ENCODE measurements at regions not wholly inside any gene's neighbourhood (a gene's known extent, or its start where the extent isn't known, plus 50 kb on each side); places are given as distances from the start of the nearest gene placed in this dataset.

GRCh38 chr11:128260398-128260797 lies 327.0 kb downstream of the ETS1 start:
- no peak overlapping the region for H3K4me3 ChIP-seq (ENCODE audit: low read depth, low read length)
- TF ChIP-seq, protein P1, sequence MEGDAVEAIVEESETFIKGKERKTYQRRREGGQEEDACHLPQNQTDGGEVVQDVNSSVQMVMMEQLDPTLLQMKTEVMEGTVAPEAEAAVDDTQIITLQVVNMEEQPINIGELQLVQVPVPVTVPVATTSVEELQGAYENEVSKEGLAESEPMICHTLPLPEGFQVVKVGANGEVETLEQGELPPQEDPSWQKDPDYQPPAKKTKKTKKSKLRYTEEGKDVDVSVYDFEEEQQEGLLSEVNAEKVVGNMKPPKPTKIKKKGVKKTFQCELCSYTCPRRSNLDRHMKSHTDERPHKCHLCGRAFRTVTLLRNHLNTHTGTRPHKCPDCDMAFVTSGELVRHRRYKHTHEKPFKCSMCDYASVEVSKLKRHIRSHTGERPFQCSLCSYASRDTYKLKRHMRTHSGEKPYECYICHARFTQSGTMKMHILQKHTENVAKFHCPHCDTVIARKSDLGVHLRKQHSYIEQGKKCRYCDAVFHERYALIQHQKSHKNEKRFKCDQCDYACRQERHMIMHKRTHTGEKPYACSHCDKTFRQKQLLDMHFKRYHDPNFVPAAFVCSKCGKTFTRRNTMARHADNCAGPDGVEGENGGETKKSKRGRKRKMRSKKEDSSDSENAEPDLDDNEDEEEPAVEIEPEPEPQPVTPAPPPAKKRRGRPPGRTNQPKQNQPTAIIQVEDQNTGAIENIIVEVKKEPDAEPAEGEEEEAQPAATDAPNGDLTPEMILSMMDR (IDR thresholded peaks at IDR 0.05; ENCODE audit: low read depth, low read length) = no peak

- TF ChIP-seq, protein P1 (IDR thresholded peaks at IDR 0.05; ENCODE audit: low read depth, low read length) = no peak
- no peak overlapping the region for H3K4me3 ChIP-seq (ENCODE audit: low read depth, low read length)
Observed at GRCh38 chr11:128259816-128260215, 327.5 kb downstream of the ETS1 start.

GRCh38 chr11:128254941-128255340 lies 332.4 kb downstream of the ETS1 start:
- H3K4me3 ChIP-seq (ENCODE audit: low read depth, low read length) = no peak overlapping the region
- TF ChIP-seq, protein P1 (IDR thresholded peaks at IDR 0.05; ENCODE audit: low read depth, low read length) = no peak

GRCh38 chr11:128251140-128251539 lies 336.2 kb downstream of the ETS1 start:
- TF ChIP-seq, protein P1 (IDR thresholded peaks at IDR 0.05; ENCODE audit: low read depth, low read length) = no peak
- no peak overlapping the region for H3K4me3 ChIP-seq (ENCODE audit: low read depth, low read length)

DNA sequence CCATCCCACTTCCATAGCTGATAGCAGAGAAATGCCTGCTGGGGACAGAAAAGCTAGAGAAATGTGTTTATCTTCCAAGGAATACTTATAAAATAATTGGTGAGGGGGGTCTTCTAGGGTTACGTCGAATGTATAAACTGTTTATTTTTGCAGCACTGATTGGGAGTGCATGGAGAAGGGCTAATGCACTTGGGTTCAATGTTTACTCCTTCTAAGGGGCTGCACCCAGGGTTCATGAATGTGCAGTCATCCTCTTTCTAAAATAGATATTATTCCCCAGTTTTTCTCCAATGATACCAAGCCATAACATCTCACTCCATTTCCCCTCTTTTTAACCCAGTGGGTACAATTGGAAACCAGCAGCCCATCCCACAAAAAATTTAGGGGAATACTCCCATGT lies 336.9 kb downstream of the ETS1 start:
- H3K4me3 ChIP-seq (ENCODE audit: low read depth, low read length) = no peak overlapping the region
- TF ChIP-seq, protein P1 (IDR thresholded peaks at IDR 0.05; ENCODE audit: low read depth, low read length) = no peak

- TF ChIP-seq, protein P1 (IDR thresholded peaks at IDR 0.05; ENCODE audit: low read depth, low read length) = no peak
- no peak overlapping the region for H3K4me3 ChIP-seq (ENCODE audit: low read depth, low read length)
Observed at GRCh38 chr11:128246810-128247594, 340.4 kb downstream of the ETS1 start.

- H3K4me3 ChIP-seq (ENCODE audit: low read depth, low read length) = no peak overlapping the region
- TF ChIP-seq, protein P1 (IDR thresholded peaks at IDR 0.05; ENCODE audit: low read depth, low read length) = no peak
Observed at GRCh38 chr11:128246364-128246801, 341.0 kb downstream of the ETS1 start.

All from WI38 (cell line).